ENCODE measurements at regions not wholly inside any gene's neighbourhood (a gene's known extent, or its start where the extent isn't known, plus 50 kb on each side); places are given as distances from the start of the nearest gene placed in this dataset.

DNA sequence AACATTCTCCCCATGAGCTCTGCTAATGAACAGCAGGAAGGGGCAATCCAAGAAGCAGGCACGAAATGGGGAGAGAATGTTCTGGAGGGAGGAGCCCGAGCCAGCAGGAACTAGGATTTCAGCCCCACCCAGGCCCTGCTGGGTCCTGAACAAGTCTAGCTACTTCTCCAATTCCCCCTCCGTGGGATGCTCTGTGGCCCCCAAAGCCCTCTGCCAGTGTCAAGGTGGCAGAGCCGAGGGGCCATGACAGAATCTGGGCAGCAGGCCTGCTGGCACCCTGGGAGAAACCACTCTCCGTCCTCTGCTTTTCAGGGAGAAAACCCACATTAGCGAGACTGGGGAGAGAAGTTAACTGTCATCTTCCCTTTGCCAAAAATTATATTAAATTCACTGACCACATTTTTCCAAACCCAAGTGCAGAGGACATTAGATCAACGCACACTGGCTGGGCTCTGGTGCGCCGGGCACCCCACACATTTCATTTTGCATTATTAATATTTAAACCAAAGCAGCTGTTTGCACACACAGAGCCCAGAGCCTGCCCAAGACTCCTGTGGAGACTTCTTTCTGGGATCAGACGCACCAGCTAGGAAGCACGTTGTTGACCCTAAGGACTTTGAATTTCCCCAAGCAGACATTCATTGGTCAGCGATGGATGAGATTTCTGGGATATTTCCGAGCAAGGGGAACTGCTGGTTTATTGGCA lies 80.2 kb upstream of the PKDCC start:
- DNase-seq (no peak), ATAC-seq (replicated peaks in 1 of 2) (no peak)
- no peaks in the 10 kb centered on the region for H3K4me1 Mint-ChIP-seq (ENCODE audit: low read depth)
- no peak overlapping the region for H3K27ac Mint-ChIP-seq
- peaks cover 8% of the 10 kb centered on the region for H3K27me3 Mint-ChIP-seq (ENCODE audit: low read depth)
- H3K36me3 Mint-ChIP-seq (ENCODE audit: insufficient read depth in 2 of 2): no peaks in the 10 kb centered on the region
- H3K9me3 Mint-ChIP-seq: no peaks in the 10 kb centered on the region
- H3K4me3 Mint-ChIP-seq: no peak overlapping the region

DNA sequence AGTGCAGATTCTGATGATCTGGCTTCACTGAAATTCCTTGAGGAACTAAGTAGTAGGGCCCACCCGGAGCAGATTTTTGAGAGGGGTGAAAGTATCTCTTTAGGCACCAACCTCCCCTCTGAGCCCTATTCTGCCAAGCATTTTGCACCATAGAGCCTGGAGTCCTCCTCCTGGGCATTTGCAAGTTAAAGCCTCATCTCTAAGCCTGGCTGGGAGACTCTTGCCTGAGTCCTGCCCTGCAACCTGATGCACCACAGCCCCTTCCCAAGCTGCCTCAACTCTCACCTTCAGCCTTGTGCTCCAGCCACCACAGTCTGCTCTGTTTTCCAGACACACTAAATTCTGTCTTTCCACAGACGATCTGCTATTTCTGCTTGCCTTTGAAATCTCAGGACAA lies 79.6 kb upstream of the PKDCC start:
- DNase-seq (no peak), ATAC-seq (replicated peaks in 1 of 2) (no peak)
- H3K27ac Mint-ChIP-seq: no peak overlapping the region
- H3K27me3 Mint-ChIP-seq (ENCODE audit: low read depth): peaks cover 8% of the 10 kb centered on the region
- no peak overlapping the region for H3K4me3 Mint-ChIP-seq
- H3K4me1 Mint-ChIP-seq (ENCODE audit: low read depth): no peaks in the 10 kb centered on the region
- no peaks in the 10 kb centered on the region for H3K9me3 Mint-ChIP-seq
- no peaks in the 10 kb centered on the region for H3K36me3 Mint-ChIP-seq (ENCODE audit: insufficient read depth in 2 of 2)

DNA sequence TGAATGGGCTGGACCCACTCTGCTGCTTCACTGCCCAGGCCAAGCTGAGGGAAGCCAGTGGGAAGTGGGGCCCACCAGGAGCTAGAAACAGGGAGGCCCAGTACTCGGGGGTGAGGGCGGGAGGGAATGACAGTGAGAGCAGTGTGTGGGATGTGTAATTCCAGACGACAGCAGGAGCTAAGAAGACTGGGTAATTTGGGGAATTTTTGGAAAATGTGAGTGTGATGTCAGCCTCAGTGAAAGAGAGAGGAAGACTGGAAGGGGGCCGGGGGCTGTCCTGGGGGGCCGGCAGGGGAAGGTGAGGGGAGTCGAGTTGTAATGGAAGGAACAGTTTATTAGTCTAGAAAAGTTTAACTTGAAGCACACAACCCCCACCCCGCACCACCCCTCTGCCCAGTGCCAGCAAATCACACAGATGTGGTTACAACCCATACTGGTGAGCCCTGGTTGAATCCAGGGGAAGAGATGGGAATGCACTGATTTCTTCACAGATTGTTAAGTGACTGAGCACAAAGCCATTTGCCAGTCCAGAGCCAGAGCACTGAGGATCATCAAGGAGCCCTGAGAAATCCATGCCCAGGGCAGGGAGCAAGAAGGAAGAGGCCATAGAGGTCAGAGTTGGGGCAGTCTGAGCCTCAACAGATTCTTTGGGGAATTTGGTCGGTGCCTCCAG lies 76.7 kb upstream of the PKDCC start:
- no peak overlapping the region for H3K4me3 Mint-ChIP-seq
- H3K9me3 Mint-ChIP-seq: no peaks in the 10 kb centered on the region
- H3K27me3 Mint-ChIP-seq (ENCODE audit: low read depth): no peaks in the 10 kb centered on the region

DNA sequence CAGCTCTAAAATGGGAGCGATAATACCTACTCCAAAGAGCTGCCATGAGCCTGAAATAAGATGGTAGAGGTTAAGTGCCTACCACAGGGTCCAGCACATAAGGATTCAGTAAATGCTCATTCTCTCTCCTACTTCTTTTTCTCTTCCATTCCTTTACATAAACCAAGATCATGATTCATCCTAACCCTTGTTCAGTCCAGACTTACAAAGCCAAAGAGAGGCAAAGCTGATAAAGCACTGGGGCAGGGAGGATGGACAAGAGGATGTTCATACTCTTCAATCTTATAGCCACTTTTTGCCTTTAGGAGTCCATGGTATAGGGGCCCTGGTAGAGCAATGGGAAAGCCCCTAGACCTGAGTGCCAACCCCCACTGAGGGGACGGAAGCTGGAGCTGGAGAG lies 75.6 kb upstream of the PKDCC start:
- no peak for DNase-seq
- Mint-ChIP-seq H3K4me1 (ENCODE audit: low read depth) (no peaks in the 10 kb centered on the region), H3K4me3 (no peak overlapping the region), H3K36me3 (ENCODE audit: insufficient read depth in 2 of 2) (no peaks in the 10 kb centered on the region), H3K27ac (no peak overlapping the region), H3K9me3 (no peaks in the 10 kb centered on the region), H3K27me3 (ENCODE audit: low read depth) (no peaks in the 10 kb centered on the region)
- ATAC-seq (replicated peaks in 1 of 2): no peak

More for the DNA sequence above, 76.7 kb upstream of the PKDCC start:
- DNase-seq: no peak
- ATAC-seq (replicated peaks in 1 of 2): no peak
- Mint-ChIP-seq H3K4me1 (ENCODE audit: low read depth) (no peaks in the 10 kb centered on the region), H3K36me3 (ENCODE audit: insufficient read depth in 2 of 2) (no peaks in the 10 kb centered on the region), H3K27ac (no peak overlapping the region)

DNA sequence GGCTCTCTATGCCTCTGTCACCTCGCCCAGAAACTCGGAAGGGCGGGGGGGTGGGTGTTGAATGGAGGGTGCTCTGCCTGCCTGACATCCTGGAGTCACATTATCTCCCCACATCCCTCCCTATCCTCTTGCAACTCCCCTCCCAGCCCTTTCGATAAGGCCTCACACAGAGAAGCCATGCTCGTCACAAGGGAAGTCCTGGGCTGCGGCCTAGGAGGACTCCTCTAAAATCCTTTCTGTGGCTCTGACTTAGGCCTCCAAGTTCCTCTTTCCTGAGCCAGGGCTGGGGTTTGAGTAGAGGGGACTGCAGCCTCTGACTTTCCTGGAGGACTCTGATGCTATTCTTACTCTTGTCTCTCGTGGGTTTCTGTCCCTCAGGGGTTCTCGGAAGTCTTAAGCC lies 75.0 kb upstream of the PKDCC start:
- Mint-ChIP-seq H3K36me3 (ENCODE audit: insufficient read depth in 2 of 2) (no peaks in the 10 kb centered on the region), H3K4me1 (ENCODE audit: low read depth) (no peaks in the 10 kb centered on the region), H3K9me3 (peaks cover 0 to under 1% of the 10 kb centered on the region in 2 donors), H3K27ac (no peak overlapping the region), H3K4me3 (no peak overlapping the region), H3K27me3 (ENCODE audit: low read depth) (no peaks in the 10 kb centered on the region)
- ATAC-seq (replicated peaks in 1 of 2): no peak
- DNase-seq: no peak

DNA sequence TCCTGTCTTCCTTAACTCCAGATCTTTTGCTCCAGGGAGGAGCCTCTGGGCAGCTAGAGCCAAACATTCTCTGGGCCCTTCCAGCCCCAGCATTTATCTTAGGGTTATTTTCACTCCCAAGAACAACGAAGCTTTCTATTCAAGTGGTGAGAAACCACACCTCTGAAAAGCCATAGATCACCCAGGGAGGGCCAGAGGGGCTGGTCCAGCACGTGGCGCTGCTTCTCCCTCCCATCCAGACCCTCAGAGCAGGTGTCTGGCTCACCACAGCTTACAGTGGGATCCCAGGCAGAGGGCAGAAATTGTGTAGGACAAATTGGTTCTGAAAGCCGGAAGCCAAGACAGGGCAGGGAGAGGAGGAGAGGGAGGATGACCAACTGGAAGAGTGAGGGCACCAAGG lies 74.0 kb upstream of the PKDCC start:
- Mint-ChIP-seq H3K27me3 (ENCODE audit: low read depth) (peaks cover 4% of the 10 kb centered on the region), H3K9me3 (peaks cover 0 to 4% of the 10 kb centered on the region in 2 donors), H3K4me1 (ENCODE audit: low read depth) (no peaks in the 10 kb centered on the region), H3K27ac (no peak overlapping the region), H3K36me3 (ENCODE audit: insufficient read depth in 2 of 2) (no peaks in the 10 kb centered on the region), H3K4me3 (no peak overlapping the region)
- DNase-seq (no peak), ATAC-seq (replicated peaks in 1 of 2) (no peak)

DNA sequence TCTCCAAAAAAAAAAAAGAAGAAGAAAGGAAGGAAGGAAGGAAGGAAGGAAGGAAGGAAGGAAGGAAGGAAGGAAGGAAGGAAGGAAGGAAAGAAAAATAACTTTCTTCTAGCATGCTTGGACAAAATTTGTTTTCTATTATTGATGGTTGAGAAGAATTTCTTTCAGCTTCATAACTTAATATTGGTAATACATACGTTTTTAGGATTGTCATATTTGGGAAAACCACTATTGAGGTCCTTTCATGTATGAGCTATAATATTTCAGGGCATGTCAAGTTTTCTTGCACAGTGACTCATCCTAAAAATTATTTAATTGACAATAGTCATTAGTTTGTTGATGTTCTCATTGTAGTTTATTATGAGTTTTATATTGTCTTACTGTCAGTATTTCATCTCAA lies 66.4 kb upstream of the PKDCC start:
- no peak for ATAC-seq (replicated peaks in 1 of 2)
- Mint-ChIP-seq H3K27ac (no peak overlapping the region), H3K4me1 (ENCODE audit: low read depth) (no peaks in the 10 kb centered on the region), H3K4me3 (no peak overlapping the region), H3K9me3 (peaks cover 0 to 4% of the 10 kb centered on the region in 2 donors), H3K27me3 (ENCODE audit: low read depth) (peaks cover 12% of the 10 kb centered on the region), H3K36me3 (ENCODE audit: insufficient read depth in 2 of 2) (no peaks in the 10 kb centered on the region)
- DNase-seq: no peak

DNA sequence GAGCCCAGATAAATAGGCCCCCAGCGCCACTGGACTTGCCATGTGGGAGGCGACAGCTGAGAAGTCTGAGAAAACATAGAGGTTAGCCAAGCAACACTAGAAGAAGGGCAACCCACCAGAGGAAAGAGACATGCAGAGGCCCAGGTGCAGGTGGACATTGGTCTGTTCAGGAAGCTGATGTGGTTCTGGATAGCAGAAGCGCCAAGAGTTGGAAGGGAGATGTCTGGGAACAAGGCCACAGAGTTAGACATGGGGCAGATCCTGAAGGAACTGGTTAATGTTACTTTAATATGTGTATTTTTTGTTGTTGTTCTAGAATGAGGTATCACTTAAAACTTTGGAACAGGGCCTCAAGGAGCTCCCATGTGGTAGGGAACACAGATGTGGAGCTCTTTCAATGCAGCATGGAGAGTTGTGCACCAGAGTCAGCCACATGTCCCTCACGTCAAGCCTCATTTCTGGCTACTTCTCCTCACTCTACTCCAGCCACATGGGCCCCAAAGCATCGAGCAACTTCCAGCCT lies 62.2 kb upstream of the PKDCC start:
- ATAC-seq (replicated peaks in 1 of 2): no peak
- no peak for DNase-seq
- Mint-ChIP-seq H3K4me1 (ENCODE audit: low read depth) (no peaks in the 10 kb centered on the region), H3K9me3 (no peaks in the 10 kb centered on the region), H3K36me3 (ENCODE audit: insufficient read depth in 2 of 2) (no peaks in the 10 kb centered on the region), H3K27ac (no peak overlapping the region), H3K27me3 (ENCODE audit: low read depth) (peaks cover 19% of the 10 kb centered on the region), H3K4me3 (no peak overlapping the region)

DNA sequence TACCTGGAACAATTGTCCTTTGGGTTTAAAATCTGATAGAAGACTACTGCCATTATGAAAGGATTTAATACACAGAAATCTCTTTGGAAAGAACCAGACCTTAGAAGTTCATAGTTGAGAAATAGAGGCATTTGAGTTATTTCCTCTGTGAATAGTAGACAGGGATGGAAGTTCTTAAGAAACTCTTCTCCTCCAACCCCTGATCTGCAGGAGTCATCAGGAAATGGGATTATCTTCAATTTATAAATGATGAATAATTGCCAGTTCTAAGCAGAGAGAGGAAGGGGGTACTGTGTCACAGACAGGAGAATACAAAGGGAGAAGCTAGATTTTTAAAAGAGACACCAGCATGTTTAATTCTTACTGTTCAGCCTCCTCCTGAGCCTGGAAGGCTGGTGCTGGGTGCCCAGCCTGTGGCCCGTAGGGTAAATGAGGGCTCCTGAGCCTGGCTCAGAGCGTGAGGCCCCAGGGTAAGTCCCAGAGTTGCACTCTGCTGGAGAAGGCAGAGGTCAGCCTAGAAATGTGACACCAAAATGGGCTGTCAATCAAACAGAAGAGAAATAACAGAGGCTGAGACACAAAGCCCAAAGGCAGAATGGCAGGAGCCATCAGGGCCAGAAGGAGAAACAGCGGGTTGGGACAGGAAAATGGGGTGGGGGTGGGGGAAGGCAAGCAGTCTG lies 58.2 kb upstream of the PKDCC start:
- no peak overlapping the region for H3K4me3 Mint-ChIP-seq
- ATAC-seq (replicated peaks in 1 of 2) (no peak), DNase-seq (no peak)
- H3K4me1 Mint-ChIP-seq (ENCODE audit: low read depth): no peaks in the 10 kb centered on the region
- peaks cover 31% of the 10 kb centered on the region for H3K27me3 Mint-ChIP-seq (ENCODE audit: low read depth)
- H3K27ac Mint-ChIP-seq: no peak overlapping the region
- H3K36me3 Mint-ChIP-seq (ENCODE audit: insufficient read depth in 2 of 2): no peaks in the 10 kb centered on the region
- no peaks in the 10 kb centered on the region for H3K9me3 Mint-ChIP-seq

DNA sequence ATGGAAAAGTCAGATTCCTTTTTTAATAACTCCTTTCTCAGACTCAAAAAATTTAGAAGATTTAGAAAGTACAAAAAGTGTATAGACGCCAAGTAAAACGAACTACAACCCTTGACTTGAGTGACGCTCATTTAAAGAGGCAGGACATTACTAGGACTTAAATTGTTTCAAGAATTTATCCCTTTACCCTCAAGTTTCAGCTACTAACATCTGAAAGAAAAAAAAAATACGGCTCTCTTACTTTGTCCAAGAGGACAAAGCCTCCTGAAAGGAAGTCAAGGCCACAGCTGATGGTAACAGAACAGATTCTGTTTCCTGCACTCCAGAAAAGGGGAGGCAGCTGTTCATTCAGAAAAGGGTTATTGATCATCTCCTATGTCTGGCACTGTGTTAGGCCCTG lies 57.6 kb upstream of the PKDCC start:
- peaks cover 31% of the 10 kb centered on the region for H3K27me3 Mint-ChIP-seq (ENCODE audit: low read depth)
- no peak for DNase-seq
- no peaks in the 10 kb centered on the region for H3K9me3 Mint-ChIP-seq
- H3K4me1 Mint-ChIP-seq (ENCODE audit: low read depth): no peaks in the 10 kb centered on the region
- ATAC-seq (replicated peaks in 1 of 2): no peak
- no peak overlapping the region for H3K4me3 Mint-ChIP-seq
- H3K27ac Mint-ChIP-seq: no peak overlapping the region
- no peaks in the 10 kb centered on the region for H3K36me3 Mint-ChIP-seq (ENCODE audit: insufficient read depth in 2 of 2)

DNA sequence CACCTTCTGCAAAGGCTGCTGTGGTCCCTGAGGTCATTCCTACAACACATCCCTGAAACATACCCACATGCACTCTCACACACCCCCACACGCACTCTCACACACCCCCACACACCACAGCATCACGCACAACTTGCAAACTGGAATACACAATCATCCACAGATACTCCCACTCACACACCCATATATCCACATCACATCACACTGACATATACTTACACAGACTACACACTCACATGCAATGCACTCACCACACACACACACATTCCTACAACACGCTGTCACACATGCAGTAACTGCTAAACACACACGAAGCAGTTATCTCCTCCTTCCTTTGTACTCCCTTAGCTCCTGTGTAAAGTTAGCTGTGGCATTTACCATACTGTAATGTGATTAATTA lies 57.1 kb upstream of the PKDCC start:
- Mint-ChIP-seq H3K4me1 (ENCODE audit: low read depth) (no peaks in the 10 kb centered on the region), H3K36me3 (ENCODE audit: insufficient read depth in 2 of 2) (no peaks in the 10 kb centered on the region), H3K27ac (no peak overlapping the region), H3K27me3 (ENCODE audit: low read depth) (peaks cover 31% of the 10 kb centered on the region), H3K9me3 (no peaks in the 10 kb centered on the region), H3K4me3 (no peak overlapping the region)
- ATAC-seq (replicated peaks in 1 of 2) (no peak), DNase-seq (no peak)

DNA sequence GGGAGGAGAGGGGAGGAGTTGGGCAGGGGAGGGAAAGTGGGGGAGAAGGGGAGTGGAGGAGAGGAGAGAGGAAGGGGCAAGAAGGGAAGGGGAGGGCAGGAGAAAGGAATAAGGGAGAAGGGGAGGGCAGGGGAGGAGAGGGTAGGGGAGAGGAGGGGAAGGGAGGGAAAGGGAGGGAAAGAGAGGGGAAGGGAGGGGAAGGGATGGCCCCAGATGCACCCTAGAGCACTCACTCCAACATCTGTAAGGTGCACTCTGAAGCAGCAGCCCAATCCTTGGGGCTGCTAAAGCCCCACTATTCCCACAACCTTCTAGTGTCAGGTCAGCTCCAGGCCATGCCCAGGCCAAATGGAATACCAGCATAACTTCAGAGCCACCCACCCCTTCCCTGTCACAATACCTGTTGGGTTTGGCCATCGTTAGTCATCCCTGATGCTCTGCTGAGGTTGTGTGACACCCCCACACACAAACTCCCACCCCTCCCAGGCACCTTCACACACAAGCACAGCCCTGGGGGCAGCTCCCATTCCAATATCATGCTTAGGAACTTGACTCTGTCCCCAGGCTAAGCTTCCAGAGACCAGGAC lies 55.7 kb upstream of the PKDCC start:
- no peaks in the 10 kb centered on the region for H3K4me1 Mint-ChIP-seq (ENCODE audit: low read depth)
- ATAC-seq (replicated peaks in 1 of 2): no peak
- no peak overlapping the region for H3K4me3 Mint-ChIP-seq
- no peak for DNase-seq
- no peaks in the 10 kb centered on the region for H3K36me3 Mint-ChIP-seq (ENCODE audit: insufficient read depth in 2 of 2)
- peaks cover 31% of the 10 kb centered on the region for H3K27me3 Mint-ChIP-seq (ENCODE audit: low read depth)
- no peaks in the 10 kb centered on the region for H3K9me3 Mint-ChIP-seq
- H3K27ac Mint-ChIP-seq: no peak overlapping the region

DNA sequence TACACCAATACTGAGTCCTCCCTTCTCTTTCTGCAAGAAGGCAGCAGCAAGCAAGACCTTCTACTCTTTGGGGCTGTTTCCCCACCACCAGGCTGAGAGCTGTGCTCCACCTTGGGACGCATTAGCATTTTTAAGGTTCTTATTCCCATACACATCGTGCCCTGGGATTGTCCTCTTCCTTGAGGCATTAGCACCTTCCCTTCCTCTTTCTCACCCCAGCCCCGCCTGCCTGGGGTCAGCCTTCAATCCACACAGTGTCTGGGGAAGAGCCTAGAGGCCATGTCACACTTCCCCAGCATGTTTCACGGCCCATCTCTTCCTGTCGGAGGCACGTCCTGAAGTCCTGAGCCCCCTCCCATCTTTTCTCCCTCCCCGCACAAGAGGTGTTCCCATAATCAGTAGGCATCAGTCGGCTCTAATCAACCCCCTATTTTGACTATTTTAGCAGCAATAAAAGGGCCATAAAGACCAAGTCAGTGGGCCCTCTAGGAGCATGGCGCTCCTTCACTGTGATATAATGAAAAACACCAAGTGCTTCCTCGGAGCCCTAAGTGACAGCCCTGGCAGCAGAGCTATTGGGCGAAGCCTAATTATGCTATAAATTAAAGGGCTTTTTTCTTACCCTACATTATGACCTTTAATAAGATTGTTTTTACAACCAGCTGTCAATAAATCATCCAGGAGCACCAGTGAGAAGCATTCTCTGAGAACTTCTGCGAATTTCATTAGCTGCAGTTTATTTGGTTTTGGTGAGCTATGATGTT lies 55.0 kb upstream of the PKDCC start:
- Mint-ChIP-seq H3K4me1 (ENCODE audit: low read depth) (no peaks in the 10 kb centered on the region), H3K9me3 (no peaks in the 10 kb centered on the region), H3K4me3 (no peak overlapping the region), H3K36me3 (ENCODE audit: insufficient read depth in 2 of 2) (no peaks in the 10 kb centered on the region), H3K27ac (no peak overlapping the region), H3K27me3 (ENCODE audit: low read depth) (peaks cover 31% of the 10 kb centered on the region)
- ATAC-seq (replicated peaks in 1 of 2): no peak
- DNase-seq: no peak

Measured in activated T-cell treated with anti-CD3 and anti-CD28 coated beads, Interleukin-2, amount 50 U/mL, for 72 hours (primary cell).